GM21576 (cell line): ENCODE measurements at regions not wholly inside any gene's neighbourhood (a gene's known extent, or its start where the extent isn't known, plus 50 kb on each side); places are given as distances from the start of the nearest gene placed in this dataset.

Source experiments
- ATAC-seq: cut with Tn5 transposase; IDR thresholded peaks from one replicate; pipeline ENCODE4 v1.9.1; 2021; ENCODE audit warnings: mild to moderate bottlenecking, moderate library complexity; ENCODE audit not compliant: unreplicated experiment

GRCh38 chr18:72692086-72692485, 147.9 kb upstream of the CBLN2 start:
- no peak for ATAC-seq

GRCh38 chr18:72687736-72688135, 143.6 kb upstream of the CBLN2 start:
- no peak for ATAC-seq

- ATAC-seq = no peak
Measured at GRCh38 chr18:72675394-72675793, 131.3 kb upstream of the CBLN2 start.

- peak; percentile 86 for ATAC-seq
Measured at GRCh38 chr18:72674710-72675109, 130.6 kb upstream of the CBLN2 start.

GRCh38 chr18:72673242-72673641, 129.1 kb upstream of the CBLN2 start:
- ATAC-seq = no peak

- ATAC-seq = no peak
Measured at GRCh38 chr18:72672364-72673184, 128.4 kb upstream of the CBLN2 start.

GRCh38 chr18:72667932-72668331, 123.8 kb upstream of the CBLN2 start:
- no peak for ATAC-seq

GRCh38 chr18:72652990-72653593, 109.0 kb upstream of the CBLN2 start:
- ATAC-seq = peak; percentile 95

- no peak for ATAC-seq
Measured at GRCh38 chr18:72651033-72651432, 106.9 kb upstream of the CBLN2 start.

GRCh38 chr18:72648481-72648960, 104.4 kb upstream of the CBLN2 start:
- ATAC-seq = no peak

- no peak for ATAC-seq
Measured at GRCh38 chr18:72648079-72648478, 103.9 kb upstream of the CBLN2 start.

- ATAC-seq = no peak
Measured at GRCh38 chr18:72640557-72640956, 96.4 kb upstream of the CBLN2 start.

GRCh38 chr18:72638376-72638775, 94.2 kb upstream of the CBLN2 start:
- no peak for ATAC-seq

- no peak for ATAC-seq
Measured at GRCh38 chr18:72637721-72638120, 93.6 kb upstream of the CBLN2 start.

- no peak for ATAC-seq
Measured at GRCh38 chr18:72637299-72637698, 93.2 kb upstream of the CBLN2 start.

- ATAC-seq = no peak
Measured at GRCh38 chr18:72636611-72637010, 92.5 kb upstream of the CBLN2 start.

- ATAC-seq = no peak
Measured at GRCh38 chr18:72634500-72634899, 90.4 kb upstream of the CBLN2 start.

- ATAC-seq = no peak
Measured at GRCh38 chr18:72630991-72631390, 86.8 kb upstream of the CBLN2 start.

GRCh38 chr18:72623444-72623843, 79.3 kb upstream of the CBLN2 start:
- no peak for ATAC-seq

GRCh38 chr18:72613534-72613930, 69.4 kb upstream of the CBLN2 start:
- ATAC-seq = no peak

GRCh38 chr18:72612894-72613533, 68.9 kb upstream of the CBLN2 start:
- no peak for ATAC-seq

GRCh38 chr18:72605376-72605775, 61.2 kb upstream of the CBLN2 start:
- no peak for ATAC-seq
